H54 (cell line): ENCODE measurements at regions not wholly inside any gene's neighbourhood (a gene's known extent, or its start where the extent isn't known, plus 50 kb on each side); places are given as distances from the start of the nearest gene placed in this dataset.

ENCODE experiments used
- DNase-seq: peaks from one replicate; pipeline ENCODE4 v3.0.0; 2011; ENCODE audit warnings: low spot score, mixed read lengths; ENCODE audit not compliant: insufficient read length
- FAIRE-seq: peaks from 3 replicates; lab custom pipeline; 2011; peaks lifted over from hg19 to GRCh38; lab: Jason Lieb, UNC
- POLR2A ChIP-seq: IDR thresholded peaks from 2 replicates; pipeline ENCODE4 v1.6.1; 2011; ENCODE audit warnings: low read depth, mild to moderate bottlenecking, low read length

GRCh38 chr2:62370321-62371250 is 135.4 kb downstream of the TMEM17 start:
- FAIRE-seq (no peak), DNase-seq (no peak)
- TF ChIP-seq POLR2A: no peak

- no peak for TF ChIP-seq POLR2A
- DNase-seq (no peak), FAIRE-seq (no peak)
Observed at GRCh38 chr2:62369541-62370202, 136.3 kb downstream of the TMEM17 start.

- no peak for TF ChIP-seq POLR2A
- FAIRE-seq (no peak), DNase-seq (no peak)
Observed at GRCh38 chr2:62364791-62365528, 141.0 kb downstream of the TMEM17 start.

GRCh38 chr2:62363166-62363565 is 142.8 kb downstream of the TMEM17 start:
- no peak for TF ChIP-seq POLR2A
- FAIRE-seq (no peak), DNase-seq (no peak)

- no peak for FAIRE-seq
- no peak for TF ChIP-seq POLR2A
Observed at GRCh38 chr2:62362561-62362960, 143.4 kb downstream of the TMEM17 start.

GRCh38 chr2:62361964-62362363 is 144.0 kb downstream of the TMEM17 start:
- no peak for TF ChIP-seq POLR2A
- FAIRE-seq (no peak), DNase-seq (no peak)

More at GRCh38 chr2:62362561-62362960, 143.4 kb downstream of the TMEM17 start:
- no peak for DNase-seq

GRCh38 chr2:62354771-62355561 is 151.0 kb downstream of the TMEM17 start:
- DNase-seq (no peak), FAIRE-seq (no peak)
- TF ChIP-seq POLR2A: no peak

GRCh38 chr2:62352031-62352430 is 154.0 kb downstream of the TMEM17 start:
- FAIRE-seq: no peak
- no peak for DNase-seq
- TF ChIP-seq POLR2A: no peak

GRCh38 chr2:62349788-62350187 is 153.9 kb downstream of the B3GNT2 start:
- no peak for TF ChIP-seq POLR2A
- DNase-seq (no peak), FAIRE-seq (no peak)

- TF ChIP-seq POLR2A: no peak
Observed at GRCh38 chr2:62348700-62349099, 152.8 kb downstream of the B3GNT2 start.

GRCh38 chr2:62347563-62348270 is 151.8 kb downstream of the B3GNT2 start:
- FAIRE-seq: no peak
- DNase-seq: no peak

More at GRCh38 chr2:62348700-62349099, 152.8 kb downstream of the B3GNT2 start:
- no peak for DNase-seq
- no peak for FAIRE-seq

GRCh38 chr2:62344472-62344871 is 148.6 kb downstream of the B3GNT2 start:
- FAIRE-seq: no peak

More at GRCh38 chr2:62347563-62348270, 151.8 kb downstream of the B3GNT2 start:
- no peak for TF ChIP-seq POLR2A

More at GRCh38 chr2:62344472-62344871, 148.6 kb downstream of the B3GNT2 start:
- TF ChIP-seq POLR2A: no peak
- DNase-seq: no peak
